PC-9 (cell line): ENCODE measurements at regions not wholly inside any gene's neighbourhood (a gene's known extent, or its start where the extent isn't known, plus 50 kb on each side); places are given as distances from the start of the nearest gene placed in this dataset.

Experiments used
- BruUV-seq: library from RNA; stranded (reverse); fragments of 400-500 nt; replicated peaks from 2 replicates; lab custom pipeline; 2021; lab: Mats Ljungman, UMichigan
- CTCF ChIA-PET: fragments of 300-600 bp; sonication (Branson Sonifier 250); formaldehyde crosslinking; loops from one replicate; lab custom pipeline; 2022; ENCODE audit warnings: antibody characterized with exemption; lab: Charles Lee
- POLR2A ChIA-PET: fragments of 300-600 bp; sonication (Branson Sonifier 250); formaldehyde crosslinking; loops from one replicate; lab custom pipeline; 2022; ENCODE audit warnings: antibody characterized with exemption; ENCODE audit not compliant: unreplicated experiment; lab: Charles Lee
- DNase-seq, 2 experiments: peaks; one replicate each; pipeline versions ENCODE4 v3.0.0 to v3.0.0-alpha.2; 2015 to 2022; ENCODE audit warnings: mixed read lengths in 1 of 2
- H2AFZ ChIP-seq: fragments of 200-600 bp; sonication (generic); 2 replicates; pipeline ENCODE4 v1.8.1; 2017; ENCODE audit warnings: antibody characterized with exemption
- H3F3A ChIP-seq: fragments of 200-600 bp; sonication (generic); 2 replicates; pipeline ENCODE4 v1.8.1; 2017; ENCODE audit warnings: antibody characterized with exemption, mild to moderate bottlenecking, low read depth; ENCODE audit not compliant: insufficient read depth
- H3K27ac ChIP-seq: fragments of 200-600 bp; sonication (generic); 2 replicates; pipeline ENCODE4 v1.6.1; 2016; ENCODE audit warnings: mixed run types
- H3K27me3 ChIP-seq: fragments of 200-600 bp; sonication (generic); 2 replicates; pipeline ENCODE4 v1.6.1; 2016; ENCODE audit warnings: low read depth, mixed run types; ENCODE audit not compliant: insufficient read depth
- H3K36me3 ChIP-seq: fragments of 200-600 bp; sonication (generic); 2 replicates; pipeline ENCODE4 v1.6.1; 2016; ENCODE audit warnings: low read depth, mixed run types
- H3K4me1 ChIP-seq: fragments of 200-600 bp; sonication (generic); replicated peaks from 2 replicates; pipeline ENCODE4 v1.6.1; 2016; ENCODE audit warnings: mixed run types; ENCODE audit not compliant: insufficient read depth
- H3K4me2 ChIP-seq: fragments of 200-600 bp; sonication (generic); 2 replicates; pipeline ENCODE4 v1.6.1; 2017; ENCODE audit warnings: mixed run types
- H3K4me3 ChIP-seq: fragments of 200-600 bp; sonication (generic); 2 replicates; pipeline ENCODE4 v1.6.1; 2016; ENCODE audit warnings: mixed run types
- H3K79me2 ChIP-seq: fragments of 200-600 bp; sonication (generic); 2 replicates; pipeline ENCODE4 v1.6.1; 2017; ENCODE audit warnings: low read depth, mixed run types
- H3K9me2 ChIP-seq: fragments of 200-600 bp; sonication (generic); 2 replicates; pipeline ENCODE4 v1.8.1; 2017; ENCODE audit warnings: mild to moderate bottlenecking; ENCODE audit not compliant: insufficient read depth
- H3K9me3 ChIP-seq: fragments of 200-600 bp; sonication (generic); 2 replicates; pipeline ENCODE4 v1.8.1; 2016; ENCODE audit warnings: low read depth; ENCODE audit not compliant: insufficient read depth
- H4K20me1 ChIP-seq: fragments of 200-600 bp; sonication (generic); 2 replicates; pipeline ENCODE4 v1.8.1; 2017; ENCODE audit not compliant: insufficient read depth
- CTCF ChIP-seq: fragments of 200-600 bp; sonication (generic); conservative IDR thresholded peaks from 2 replicates; pipeline ENCODE4 v1.6.1; 2017; ENCODE audit warnings: mixed run types, antibody characterized with exemption, mild to moderate bottlenecking, moderate library complexity
- EZH2 ChIP-seq: fragments of 200-600 bp; sonication (generic); IDR thresholded peaks from 2 replicates; pipeline ENCODE4 v1.8.0; 2017; ENCODE audit warnings: antibody characterized with exemption, low read depth
- intact Hi-C: fragments of 100-400 bp; cut with micrococcal nuclease; formaldehyde crosslinking; loops from one replicate; pipeline ENCODE4 v1.10.0; 2022; ENCODE audit not compliant: unreplicated experiment

- intact Hi-C loops, result no loop called here
- TF ChIP-seq EZH2 (no peak), CTCF (no peak)
- Histone ChIP-seq H3K79me2 (no peaks in the 10 kb centered on the region), H3K4me2 (no peak overlapping the region), H3K4me1 (no peaks in the 10 kb centered on the region), H3K9me3 (no peaks in the 10 kb centered on the region), H3K4me3 (no peak overlapping the region; the same call in 1 of the 2 replicates), H2AFZ (no peak overlapping the region), H3K9me2 (no peaks in the 10 kb centered on the region), H3K27ac (no peak overlapping the region), H3F3A (no peaks in the 10 kb centered on the region), H4K20me1 (no peaks in the 10 kb centered on the region), H3K36me3 (no peaks in the 10 kb centered on the region), H3K27me3 (no peaks in the 10 kb centered on the region)
- BruUV-seq, result no TSS peak
- POLR2A ChIA-PET, result no interaction called here
- CTCF ChIA-PET, result no interaction called here
- no peak for DNase-seq
Observed at GRCh38 chr6:84458271-84458670, 230.8 kb upstream of the CEP162 start.

DNA sequence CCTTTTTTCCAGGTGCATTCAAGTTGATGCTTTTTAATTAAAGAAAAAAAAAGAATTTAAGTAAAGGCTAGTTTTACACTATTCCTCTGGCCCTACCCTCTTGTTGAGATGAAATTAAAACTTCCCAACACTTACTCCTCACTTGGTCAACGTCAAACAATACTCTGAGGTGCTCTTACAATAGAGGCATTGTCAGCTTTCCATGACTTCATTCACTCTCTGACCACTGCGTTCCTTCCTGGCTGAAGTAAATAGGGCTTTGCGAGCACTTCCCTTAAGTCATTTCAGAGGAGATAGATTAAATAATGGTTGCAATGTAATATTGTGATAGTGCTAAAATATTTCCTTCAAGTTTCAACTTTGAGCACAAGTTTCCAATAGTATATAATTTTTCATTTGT is 229.8 kb upstream of the CEP162 start:
- H3K79me2 ChIP-seq, result no peaks in the 10 kb centered on the region
- H3F3A ChIP-seq, result no peaks in the 10 kb centered on the region
- H3K36me3 ChIP-seq, result no peaks in the 10 kb centered on the region
- no peak overlapping the region for H2AFZ ChIP-seq
- H3K4me2 ChIP-seq, result no peak overlapping the region
- H3K4me3 ChIP-seq, result no peak overlapping the region
- H3K9me2 ChIP-seq, result no peaks in the 10 kb centered on the region
- no peaks in the 10 kb centered on the region for H3K9me3 ChIP-seq
- POLR2A ChIA-PET, result no interaction called here
- no peak overlapping the region for H3K27ac ChIP-seq
- no TSS peak for BruUV-seq
- DNase-seq, result no peak
- H4K20me1 ChIP-seq, result no peaks in the 10 kb centered on the region
- no peaks in the 10 kb centered on the region for H3K4me1 ChIP-seq
- intact Hi-C loops, result no loop called here
- CTCF ChIA-PET, result no interaction called here
- H3K27me3 ChIP-seq, result no peaks in the 10 kb centered on the region
- TF ChIP-seq CTCF (no peak), EZH2 (no peak)

DNA sequence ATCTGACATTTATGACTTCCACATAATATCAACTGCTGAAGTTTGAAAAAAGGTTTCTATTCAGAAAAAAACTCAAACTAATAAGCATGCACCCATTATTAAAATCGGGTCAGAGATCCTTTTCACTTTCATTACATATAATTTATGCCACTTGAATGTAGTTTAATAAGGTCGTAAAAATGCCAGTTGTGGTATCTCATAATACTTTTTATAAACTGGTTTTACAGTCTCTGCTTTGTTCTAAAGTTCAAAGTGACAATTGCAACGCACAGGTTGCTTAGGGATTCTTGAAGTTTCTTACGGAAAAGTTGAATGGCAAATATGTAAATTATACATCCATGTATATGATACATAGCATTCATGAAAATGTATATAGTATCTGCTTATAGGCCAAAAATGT is 229.4 kb upstream of the CEP162 start:
- H3K4me1 ChIP-seq, result no peaks in the 10 kb centered on the region
- H3K79me2 ChIP-seq, result no peaks in the 10 kb centered on the region
- H3K4me2 ChIP-seq, result no peak overlapping the region
- ChIA-PET CTCF (no interaction called here), POLR2A (no interaction called here)
- no peak for DNase-seq
- intact Hi-C loops, result no loop called here
- no peaks in the 10 kb centered on the region for H3K36me3 ChIP-seq
- no peak overlapping the region for H3K27ac ChIP-seq
- H3K4me3 ChIP-seq, result no peak overlapping the region
- no peaks in the 10 kb centered on the region for H3K27me3 ChIP-seq
- H3K9me3 ChIP-seq, result no peaks in the 10 kb centered on the region
- H3K9me2 ChIP-seq, result no peaks in the 10 kb centered on the region
- no peaks in the 10 kb centered on the region for H3F3A ChIP-seq
- no peak for TF ChIP-seq EZH2
- TF ChIP-seq CTCF, result no peak
- no TSS peak for BruUV-seq
- no peaks in the 10 kb centered on the region for H4K20me1 ChIP-seq
- H2AFZ ChIP-seq, result no peak overlapping the region
